ENCODE measurements at regions not wholly inside any gene's neighbourhood (a gene's known extent, or its start where the extent isn't known, plus 50 kb on each side); places are given as distances from the start of the nearest gene placed in this dataset.
"Not testable (repeated sequence)": the region's sequence is repeated elsewhere in the genome, so short reads cannot be mapped to it uniquely, and the experiment has no call there.

DNA sequence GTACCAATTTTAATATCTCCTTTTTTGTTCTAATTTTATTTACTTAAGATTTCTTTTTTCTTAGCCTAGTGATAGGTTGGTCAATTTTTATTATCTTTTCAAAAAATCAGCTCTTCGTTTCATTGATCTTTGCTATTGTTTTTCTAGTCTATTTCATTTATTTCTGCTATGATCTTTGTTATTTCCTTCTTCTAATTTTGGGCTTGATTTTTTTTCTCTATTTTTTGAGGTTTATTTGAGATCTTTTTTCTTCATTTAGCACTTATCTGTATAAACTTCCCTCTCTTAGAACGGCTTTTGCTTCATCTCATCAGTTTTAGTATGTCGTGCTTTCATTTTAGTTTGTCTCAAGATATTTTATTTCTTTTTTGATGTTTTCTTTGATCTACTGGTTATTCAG is 456.1 kb downstream of the SPATA31A1 start:
- DNase-seq; in situ Hi-C loops (cut with MboI; ENCODE audit: low pct_unique_long_range_greater_than_20kb, low sequenced_read_pairs): not testable (repeated sequence)

DNA sequence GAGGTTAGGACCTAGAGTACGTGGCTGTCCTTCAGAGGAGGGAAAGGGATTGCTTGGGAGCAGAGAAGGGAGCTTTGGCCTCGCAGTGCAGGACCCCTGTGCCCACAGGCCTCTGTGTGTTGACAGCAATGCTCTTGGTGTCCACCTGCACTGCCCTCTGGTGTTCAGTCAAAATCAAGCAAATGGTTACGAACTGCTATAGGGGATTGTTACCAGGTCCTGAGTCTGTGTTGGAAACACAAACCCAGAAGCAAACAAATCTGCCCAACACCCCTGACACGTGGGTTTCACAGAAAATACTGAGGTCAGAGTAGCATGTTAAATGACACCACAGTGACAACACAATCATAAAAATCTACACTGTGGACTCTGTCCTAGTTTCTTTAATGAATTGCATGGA is 473.0 kb downstream of the SPATA31A1 start:
- in situ Hi-C loops (cut with MboI; ENCODE audit: low pct_unique_long_range_greater_than_20kb, low sequenced_read_pairs); DNase-seq: not testable (repeated sequence)
